GM12865 (cell line): ENCODE measurements at regions not wholly inside any gene's neighbourhood (a gene's known extent, or its start where the extent isn't known, plus 50 kb on each side); places are given as distances from the start of the nearest gene placed in this dataset.

ENCODE experiments used
- DNase-seq: peaks from one replicate; pipeline ENCODE4 v3.0.0; 2010; ENCODE audit warnings: low read depth
- H3K4me3 ChIP-seq: 2 replicates; pipeline ENCODE4 v1.5.1; 2011; ENCODE audit warnings: mild to moderate bottlenecking, low read depth, low read length, control low read depth
- TF ChIP-seq, protein P1 (sequence below): IDR thresholded peaks from 2 replicates; pipeline ENCODE4 v1.5.1; 2011; ENCODE audit warnings: low read length, control low read depth, low read depth, inconsistent platforms; ENCODE audit not compliant: insufficient read depth; ENCODE audit errors: missing control alignments

DNA sequence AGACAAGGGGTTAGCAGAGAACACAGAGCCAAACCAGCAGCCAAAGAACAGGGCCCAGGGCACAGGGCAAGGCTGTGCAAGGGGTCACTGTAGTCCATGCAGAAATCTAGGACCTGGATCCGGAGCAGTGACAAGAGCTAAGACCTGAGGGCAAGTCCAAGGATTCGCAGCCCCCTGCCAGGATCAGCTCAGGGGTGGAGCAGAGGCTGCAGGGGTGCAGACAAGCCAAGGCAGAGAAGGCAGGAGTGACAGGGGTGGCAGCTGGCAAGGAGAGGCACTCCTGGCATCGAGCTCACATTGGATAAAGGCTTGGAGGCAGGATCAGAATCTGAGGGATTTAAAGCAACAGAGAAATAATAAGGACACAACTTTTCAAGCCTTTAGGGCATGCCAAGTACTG is 80.7 kb upstream of the NANOS1 start:
- TF ChIP-seq, protein P1, sequence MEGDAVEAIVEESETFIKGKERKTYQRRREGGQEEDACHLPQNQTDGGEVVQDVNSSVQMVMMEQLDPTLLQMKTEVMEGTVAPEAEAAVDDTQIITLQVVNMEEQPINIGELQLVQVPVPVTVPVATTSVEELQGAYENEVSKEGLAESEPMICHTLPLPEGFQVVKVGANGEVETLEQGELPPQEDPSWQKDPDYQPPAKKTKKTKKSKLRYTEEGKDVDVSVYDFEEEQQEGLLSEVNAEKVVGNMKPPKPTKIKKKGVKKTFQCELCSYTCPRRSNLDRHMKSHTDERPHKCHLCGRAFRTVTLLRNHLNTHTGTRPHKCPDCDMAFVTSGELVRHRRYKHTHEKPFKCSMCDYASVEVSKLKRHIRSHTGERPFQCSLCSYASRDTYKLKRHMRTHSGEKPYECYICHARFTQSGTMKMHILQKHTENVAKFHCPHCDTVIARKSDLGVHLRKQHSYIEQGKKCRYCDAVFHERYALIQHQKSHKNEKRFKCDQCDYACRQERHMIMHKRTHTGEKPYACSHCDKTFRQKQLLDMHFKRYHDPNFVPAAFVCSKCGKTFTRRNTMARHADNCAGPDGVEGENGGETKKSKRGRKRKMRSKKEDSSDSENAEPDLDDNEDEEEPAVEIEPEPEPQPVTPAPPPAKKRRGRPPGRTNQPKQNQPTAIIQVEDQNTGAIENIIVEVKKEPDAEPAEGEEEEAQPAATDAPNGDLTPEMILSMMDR: no peak
- H3K4me3 ChIP-seq: no peak overlapping the region
- no peak for DNase-seq

DNA sequence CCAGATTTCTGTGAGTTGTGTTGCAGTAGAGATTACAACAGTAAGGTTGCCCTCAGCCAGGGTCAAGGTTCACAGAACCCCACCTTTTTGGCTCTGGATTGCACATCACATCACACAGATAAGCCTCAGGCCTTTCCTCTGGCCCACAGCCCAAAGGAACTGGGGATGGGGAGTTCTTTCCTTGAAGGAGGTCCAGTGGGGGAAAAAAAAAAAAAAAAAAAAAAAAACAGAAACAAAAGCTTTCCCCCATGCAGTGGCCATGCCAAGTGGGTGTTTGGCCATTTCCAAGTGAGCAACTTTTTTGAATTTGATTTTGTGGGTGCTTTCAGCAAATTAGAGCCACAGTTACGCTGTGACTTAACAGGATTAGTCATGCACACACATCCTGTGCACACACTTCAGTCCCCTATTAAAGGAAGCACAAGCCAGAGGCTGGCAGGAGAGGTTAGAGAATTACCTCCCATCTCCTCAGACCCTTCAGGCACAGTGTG is 79.3 kb upstream of the NANOS1 start:
- DNase-seq: no peak
- H3K4me3 ChIP-seq: no peak overlapping the region
- TF ChIP-seq, protein P1: no peak

DNA sequence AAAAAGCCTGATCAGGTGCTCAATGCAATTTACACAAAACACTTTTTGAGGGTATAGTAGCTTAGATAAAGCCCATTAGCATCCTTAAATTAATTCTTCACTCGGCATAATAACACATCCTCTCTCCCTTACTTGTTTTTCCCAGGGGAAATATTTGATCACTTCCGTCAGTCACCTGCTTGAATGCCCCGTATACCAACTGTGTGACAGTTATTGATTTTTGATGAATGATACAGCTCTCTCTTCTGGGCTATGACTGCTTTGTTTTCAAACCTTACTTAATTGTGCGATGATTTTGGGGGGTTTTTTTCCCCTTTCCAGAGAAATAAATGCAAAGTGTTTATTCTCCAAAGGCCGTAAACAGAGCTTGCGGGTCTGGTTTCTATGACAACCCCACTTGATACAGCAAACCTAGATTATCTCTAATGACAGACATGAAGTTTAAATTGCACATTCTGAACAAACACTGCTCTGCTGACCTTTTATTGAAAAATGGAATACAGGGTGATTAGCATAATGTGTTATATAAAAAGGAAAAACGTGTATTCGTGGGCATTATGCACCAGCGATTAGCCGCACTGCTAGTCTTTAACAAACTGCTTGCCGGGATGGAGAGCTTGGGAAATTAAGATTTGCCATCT is 78.4 kb upstream of the NANOS1 start:
- H3K4me3 ChIP-seq: no peak overlapping the region
- DNase-seq: no peak
- TF ChIP-seq, protein P1: no peak

DNA sequence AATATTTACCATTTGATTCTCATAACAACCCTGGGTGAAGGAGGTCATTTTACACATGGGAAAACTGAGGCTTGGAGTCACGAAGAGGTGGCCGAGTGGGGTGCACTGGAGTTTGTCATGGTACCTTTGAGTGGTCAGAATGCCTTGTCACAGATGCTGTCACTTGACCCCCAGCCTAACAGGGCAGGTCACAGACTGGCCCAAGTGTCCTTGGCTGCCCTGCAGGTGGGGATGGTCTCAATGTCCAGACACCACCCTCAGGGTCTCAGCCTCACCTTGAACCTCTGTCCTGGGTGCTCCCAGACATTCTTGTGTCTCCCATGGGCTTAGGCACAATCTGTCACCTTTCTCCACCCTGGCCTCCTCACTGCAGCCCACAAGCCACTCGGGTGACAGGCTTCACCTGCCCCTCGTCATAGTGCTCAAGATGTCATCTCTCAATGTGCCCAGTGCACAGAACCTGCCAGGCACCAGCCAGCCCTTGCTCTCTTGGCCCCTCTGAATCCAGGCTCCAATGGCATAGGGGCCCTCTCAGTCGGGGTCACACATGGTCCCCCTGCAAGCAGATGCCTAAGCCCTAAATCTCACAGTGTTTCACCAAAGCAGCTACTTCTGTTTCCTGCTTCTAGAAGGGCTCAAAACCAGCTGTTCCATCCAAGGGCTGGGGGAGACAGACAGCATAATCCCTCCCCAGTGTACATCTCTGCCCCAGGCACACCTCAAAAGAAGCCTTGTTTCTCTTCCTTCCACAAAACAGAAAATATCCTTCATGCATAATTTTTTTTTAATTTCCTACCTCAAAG is 76.8 kb upstream of the NANOS1 start:
- no peak overlapping the region for H3K4me3 ChIP-seq
- TF ChIP-seq, protein P1: no peak
- DNase-seq: no peak

DNA sequence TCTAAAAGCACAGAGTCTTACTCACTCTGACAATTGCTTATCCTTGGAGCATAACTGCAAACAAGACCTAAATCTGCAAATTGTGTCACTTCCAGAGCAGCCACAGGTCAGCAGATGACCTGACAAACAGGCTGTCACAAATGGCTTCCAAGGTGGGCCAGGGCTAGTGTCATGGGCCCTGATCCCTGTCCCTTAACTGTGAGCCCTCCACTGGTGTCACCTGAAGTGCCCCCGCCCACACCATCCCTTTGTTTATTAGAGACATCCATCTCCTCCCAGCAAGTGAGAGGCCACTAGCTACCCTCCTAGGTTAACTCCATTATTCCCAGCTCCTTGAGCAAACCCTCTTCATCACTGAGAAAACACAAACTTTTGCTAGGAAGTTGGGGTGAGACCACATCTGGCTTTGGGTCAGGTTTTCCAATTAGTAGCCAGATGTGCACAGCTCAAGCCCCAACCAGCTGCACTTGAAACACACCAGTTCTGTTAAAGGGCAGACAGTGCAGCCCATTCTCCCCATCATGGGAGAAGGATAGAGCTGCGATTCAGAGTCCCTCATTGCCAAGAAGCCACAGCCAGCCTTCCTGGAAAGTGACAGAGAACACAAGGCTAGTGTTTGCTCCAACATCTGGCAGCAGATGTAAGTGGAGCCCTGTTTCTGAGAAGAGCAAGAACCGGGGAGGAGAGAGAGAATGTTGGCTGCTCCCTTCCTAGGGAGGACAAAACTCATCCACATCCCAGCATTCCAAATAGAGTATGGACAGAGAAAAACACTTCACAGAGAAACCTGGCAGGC is 75.7 kb upstream of the NANOS1 start:
- no peak for DNase-seq
- TF ChIP-seq, protein P1: no peak
- no peak overlapping the region for H3K4me3 ChIP-seq

DNA sequence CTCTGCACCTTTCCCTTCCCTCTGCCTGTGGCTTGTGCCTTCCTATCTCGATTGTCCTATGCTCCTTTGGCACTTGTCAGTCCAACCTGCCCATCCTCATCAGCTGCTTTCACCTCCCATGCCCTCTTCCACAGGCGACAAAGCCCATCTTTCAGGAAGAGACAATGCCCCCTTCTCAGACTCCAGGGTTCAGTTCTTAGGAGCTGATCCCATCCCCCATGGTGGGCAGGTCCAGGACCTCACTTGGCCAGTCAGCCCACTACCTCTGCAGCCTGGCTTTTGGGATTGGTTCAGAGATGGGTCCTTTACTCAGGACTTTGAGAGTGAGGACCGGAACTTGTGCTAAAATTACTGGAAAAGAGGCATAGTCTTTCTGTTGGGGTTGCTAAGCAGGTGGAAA is 74.0 kb upstream of the NANOS1 start:
- no peak for DNase-seq
- H3K4me3 ChIP-seq: no peak overlapping the region
- TF ChIP-seq, protein P1: no peak
